HepG2 (cell line): ENCODE measurements at regions not wholly inside any gene's neighbourhood (a gene's known extent, or its start where the extent isn't known, plus 50 kb on each side); places are given as distances from the start of the nearest gene placed in this dataset.

Experiments
- ATAC-seq: fragments of 200-7000 bp; cut with Tn5 transposase; 3 replicates; pipeline ENCODE4 v1.9.1; 2020; ENCODE audit warnings: mild to moderate bottlenecking, moderate library complexity
- BruUV-seq: library from RNA; stranded (reverse); fragments of 400-500 nt; replicated peaks from 2 replicates; lab custom pipeline; 2021; lab: Mats Ljungman, UMichigan
- CTCF ChIA-PET: fragments of 300-600 bp; formaldehyde crosslinking; extraction: SDS; loops from one replicate; lab custom pipeline; 2021; ENCODE audit warnings: low total read pairs, inconsistent platforms, low intra/inter-chr PET ratio; lab: Yijun Ruan, JAX
- POLR2A ChIA-PET: fragments of 350-600 bp; sonication (Branson Sonifier 250); formaldehyde crosslinking; loops from one replicate; lab custom pipeline; 2020; ENCODE audit warnings: antibody characterized with exemption, inconsistent platforms; lab: Yijun Ruan, JAX
- DNase-seq: peaks from one replicate; pipeline ENCODE4 v3.0.0-alpha.2; 2015; ENCODE audit warnings: low spot score
- FAIRE-seq: peaks from 3 replicates; lab custom pipeline; 2011; peaks lifted over from hg19 to GRCh38; lab: Jason Lieb, UNC
- H2AFZ ChIP-seq: one replicate; pipeline ENCODE4 v1.6.1; 2011; ENCODE audit warnings: low read length, inconsistent platforms
- H3K27ac ChIP-seq: fragments of 300-600 bp; 3 replicates; pipeline ENCODE4 v1.8.0; 2011; ENCODE audit warnings: mixed run types, mild to moderate bottlenecking, mixed read lengths, low read length, inconsistent platforms; ENCODE audit not compliant: insufficient read depth; ENCODE audit errors: extremely low read length
- H3K27me3 ChIP-seq, 2 experiments: fragments of 200-600 bp in 1 of 2; 2 replicates in 1 of 2; 3 replicates in 1 of 2; pipeline versions ENCODE4 v1.6.0 to v1.8.0; 2011; ENCODE audit warnings: low read length in 2 of 2, mild to moderate bottlenecking in 2 of 2, moderate library complexity in 2 of 2, inconsistent platforms in 1 of 2; ENCODE audit not compliant: insufficient read depth in 2 of 2, control insufficient read depth in 1 of 2
- H3K36me3 ChIP-seq, 2 experiments: fragments of 200-600 bp in 1 of 2; replicated peaks in 1 of 2; 2 replicates in 1 of 2; 3 replicates in 1 of 2; pipeline versions ENCODE4 v1.5.1 to v1.8.0; 2011; ENCODE audit warnings: low read length in 2 of 2, inconsistent platforms in 1 of 2; ENCODE audit not compliant: insufficient read depth in 2 of 2, control insufficient read depth in 1 of 2
- H3K4me1 ChIP-seq: 2 replicates; pipeline ENCODE4 v1.5.1; 2012; ENCODE audit warnings: low read length, inconsistent platforms; ENCODE audit not compliant: insufficient read depth
- H3K4me2 ChIP-seq: 2 replicates; pipeline ENCODE4 v1.6.0; 2011; ENCODE audit warnings: low read depth, low read length, inconsistent platforms
- H3K4me3 ChIP-seq, 3 experiments: fragments of 200-600 bp in 1 of 3; sonication (generic), shearing (Covaris generic) in 1 of 3; replicated peaks in 1 of 3; 2 replicates each; pipeline ENCODE4 v1.5.1; 2011 to 2016; ENCODE audit warnings: low read length in 3 of 3, inconsistent platforms in 2 of 3, low read depth in 2 of 3, mild to moderate bottlenecking in 2 of 3, control low read depth in 1 of 3, mixed read lengths in 1 of 3; ENCODE audit not compliant: insufficient read depth in 1 of 3
- H3K79me2 ChIP-seq: one replicate; pipeline ENCODE4 v1.6.1; 2011; ENCODE audit warnings: low read length, inconsistent platforms; ENCODE audit not compliant: insufficient read depth
- H3K9ac ChIP-seq: 2 replicates; pipeline ENCODE4 v1.6.0; 2011; ENCODE audit warnings: mild to moderate bottlenecking, low read depth, low read length, inconsistent platforms; ENCODE audit not compliant: insufficient read depth
- H3K9me3 ChIP-seq: 2 replicates; pipeline ENCODE4 v1.5.1; 2012; ENCODE audit warnings: mild to moderate bottlenecking, low read length
- H4K20me1 ChIP-seq: 2 replicates; pipeline ENCODE4 v1.6.0; 2011; ENCODE audit warnings: inconsistent platforms, mild to moderate bottlenecking, low read length, moderate library complexity; ENCODE audit not compliant: insufficient read depth
- BRF2 ChIP-seq: sonication (generic); formaldehyde crosslinking; IDR thresholded peaks from 2 replicates; pipeline ENCODE4 v1.8.1; 2022; ENCODE audit warnings: mild to moderate bottlenecking, missing genetic modification reagents
- FOXA1 ChIP-seq, 2 experiments: fragments of 450-650 bp in 1 of 2; sonication (generic) in 1 of 2; formaldehyde crosslinking in 1 of 2; IDR thresholded peaks; 2 replicates each; pipeline versions ENCODE4 v1.4.0 to v1.6.1; 2016 to 2020; ENCODE audit warnings: missing genetic modification reagents in 1 of 2
- MAFF ChIP-seq: IDR thresholded peaks from 2 replicates; pipeline ENCODE4 v1.6.1; 2011; ENCODE audit warnings: low read depth, low read length, improper control_type of control experiment
- MAFG ChIP-seq: sonication (generic); formaldehyde crosslinking; IDR thresholded peaks from 2 replicates; pipeline ENCODE4 v1.5.1; 2020; ENCODE audit warnings: mild to moderate bottlenecking, missing genetic modification reagents
- MAFK ChIP-seq, 2 experiments: IDR thresholded peaks in 1 of 2; conservative IDR thresholded peaks in 1 of 2; 2 replicates each; pipeline ENCODE4 v1.6.1; 2011; ENCODE audit warnings: improper control_type of control experiment in 2 of 2, low read length in 2 of 2
- PBX2 ChIP-seq: IDR thresholded peaks from 2 replicates; pipeline ENCODE4 v1.6.1; 2016; ENCODE audit warnings: control low read depth
- POGK ChIP-seq: sonication (generic); formaldehyde crosslinking; conservative IDR thresholded peaks from 2 replicates; pipeline ENCODE4 v1.8.0; 2022; ENCODE audit warnings: mild to moderate bottlenecking, moderate library complexity, missing genetic modification reagents
- THAP8 ChIP-seq: sonication (generic); formaldehyde crosslinking; IDR thresholded peaks from 2 replicates; pipeline ENCODE4 v1.5.1; 2020; ENCODE audit warnings: missing genetic modification reagents, mild to moderate bottlenecking, borderline replicate concordance
- ZBTB43 ChIP-seq: sonication (generic); formaldehyde crosslinking; conservative IDR thresholded peaks from 2 replicates; pipeline ENCODE4 v1.4.0; 2020; ENCODE audit warnings: missing genetic modification reagents
- ZNF549 ChIP-seq: sonication (generic); formaldehyde crosslinking; IDR thresholded peaks from 2 replicates; pipeline ENCODE4 v1.5.0; 2020; ENCODE audit warnings: missing genetic modification reagents
- ZNF780A ChIP-seq: sonication (generic); formaldehyde crosslinking; IDR thresholded peaks from 2 replicates; pipeline ENCODE4 v1.8.0; 2022; ENCODE audit warnings: mild to moderate bottlenecking, missing genetic modification reagents, moderate library complexity
- WGBS: methylation state at CpG from one replicate; pipeline ENCODE4 v1.1.6; 2017; ENCODE audit warnings: low lambda C conversion rate; 5-methylcytosine and 5-hydroxymethylcytosine counted together
- in situ Hi-C: cut with HindIII; loops from 2 replicates; pipeline ENCODE4 v1.10.0; 2017; ENCODE audit warnings: low pct_unique_long_range_greater_than_20kb; ENCODE audit not compliant: extremely low pct_ligation_motif_present
- intact Hi-C: fragments of 100-400 bp; cut with micrococcal nuclease; formaldehyde crosslinking; loops from one replicate; pipeline ENCODE4 v1.10.0; 2022; ENCODE audit not compliant: unreplicated experiment

GRCh38 chr12:90659060-90659459, 295.9 kb downstream of the CCER1 start:
- no peak overlapping the region for H3K4me3 ChIP-seq
- 2% methylated on average over 2 of the region's 2 CpGs for WGBS
- ATAC-seq (no peak), FAIRE-seq (no peak), DNase-seq (no peak)
- intact Hi-C loops (no loop called here), in situ Hi-C loops (no loop called here)
- no peaks in the 10 kb centered on the region for H3K4me1 ChIP-seq
- H3K4me2 ChIP-seq, result no peak overlapping the region
- H3K27ac ChIP-seq, result no peak overlapping the region
- no peaks in the 10 kb centered on the region for H3K27me3 ChIP-seq
- H3K9ac ChIP-seq, result no peak overlapping the region
- no TSS peak for BruUV-seq
- TF ChIP-seq ZBTB43 (CRISPR knock-in tag) (no peak), MAFK (conservative IDR thresholded peaks at IDR 0.05 in 1 of 2, IDR thresholded peaks at IDR 0.05 in 1 of 2; ENCODE audit: low read length in 2 of 2) (peak; percentile 50 to 76), FOXA1 (IDR thresholded peaks at IDR 0.05) (no peak), FOXA1 (CRISPR knock-in tag; IDR thresholded peaks at IDR 0.05) (no peak), MAFF (peak; percentile 65)
- CTCF ChIA-PET, result no interaction called here
- no peak overlapping the region for H2AFZ ChIP-seq
- H3K79me2 ChIP-seq, result no peaks in the 10 kb centered on the region
- no peaks in the 10 kb centered on the region for H4K20me1 ChIP-seq
- H3K36me3 ChIP-seq, result no peaks in the 10 kb centered on the region
- peaks cover 22% of the 10 kb centered on the region for H3K9me3 ChIP-seq
- POLR2A ChIA-PET, result no interaction called here

- WGBS, result 0% methylated on average over 1 of the region's 2 CpGs
- in situ Hi-C loops, result no loop called here
- Histone ChIP-seq H3K27ac (no peak overlapping the region), H3K79me2 (no peaks in the 10 kb centered on the region), H3K27me3 (no peaks in the 10 kb centered on the region), H3K36me3 (no peaks in the 10 kb centered on the region), H4K20me1 (no peaks in the 10 kb centered on the region), H3K4me2 (no peak overlapping the region), H3K9ac (no peak overlapping the region), H2AFZ (no peak overlapping the region), H3K4me3 (no peak overlapping the region), H3K9me3 (peaks cover 24% of the 10 kb centered on the region), H3K4me1 (no peaks in the 10 kb centered on the region)
- intact Hi-C loops, result no loop called here
- ChIA-PET CTCF (no interaction called here), POLR2A (no interaction called here)
- TF ChIP-seq PBX2 (CRISPR knock-in tag) (no peak), THAP8 (CRISPR knock-in tag) (no peak), MAFG (no peak), ZNF549 (no peak), BRF2 (no peak), POGK (no peak), ZNF780A (CRISPR knock-in tag) (no peak)
- DNase-seq (no peak), FAIRE-seq (no peak), ATAC-seq (no peak)
- BruUV-seq, result no TSS peak
Observed at GRCh38 chr12:90653040-90653439, 301.9 kb downstream of the CCER1 start.
